NCI-H2081 (cell line): ENCODE measurements at regions not wholly inside any gene's neighbourhood (a gene's known extent, or its start where the extent isn't known, plus 50 kb on each side); places are given as distances from the start of the nearest gene placed in this dataset.
A peak's percentile ranks its signal among the peaks of the same experiment; 100 is the strongest.
"Not testable (repeated sequence)": the region's sequence is repeated elsewhere in the genome, so short reads cannot be mapped to it uniquely, and the experiment has no call there.

ENCODE experiments used
- DNase-seq, 2 experiments: peaks; one replicate each; lab custom pipeline; 2025; lab: John Stamatoyannopoulos, UW

DNA sequence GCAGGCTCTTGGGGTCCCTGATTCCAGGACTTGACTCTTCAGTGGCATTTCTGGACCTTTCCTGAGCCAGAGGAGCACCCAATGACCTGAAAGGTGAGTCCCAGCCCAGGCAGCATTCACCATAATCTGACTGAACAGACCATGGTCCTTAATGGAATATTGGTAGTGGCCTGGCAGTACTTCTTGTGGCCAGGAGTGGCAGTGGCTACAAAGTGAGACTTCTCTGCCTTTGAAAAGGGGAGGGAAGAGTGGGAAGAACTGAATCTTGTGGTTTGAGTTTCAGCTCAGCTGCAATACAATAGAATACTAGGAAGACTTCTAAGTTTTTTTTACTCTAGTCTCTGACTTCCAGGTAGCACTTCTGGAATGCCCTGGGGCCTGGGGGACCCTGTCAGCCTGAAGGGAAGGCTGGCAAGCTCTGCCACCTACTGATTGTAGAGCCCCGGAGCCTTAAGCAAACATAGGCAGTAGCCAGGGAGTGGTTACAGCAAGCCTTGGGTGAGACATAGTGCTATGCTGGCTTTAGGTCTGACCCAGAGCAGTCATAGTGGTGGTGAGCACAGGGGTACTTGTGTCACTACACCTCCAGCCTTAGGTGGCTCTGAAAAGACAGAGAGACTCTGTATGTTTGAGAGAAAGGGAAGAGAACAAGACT lies 674.2 kb upstream of the MANEA start:
- no peak for DNase-seq

- no peak for DNase-seq
These were observed 678.1 kb upstream of the MANEA start for GRCh38 chr6:94899191-94899590.

GRCh38 chr6:94894300-94894699 lies 683.0 kb upstream of the MANEA start:
- DNase-seq, result no peak

GRCh38 chr6:94893327-94893726 lies 684.0 kb upstream of the MANEA start:
- DNase-seq, result no peak

DNA sequence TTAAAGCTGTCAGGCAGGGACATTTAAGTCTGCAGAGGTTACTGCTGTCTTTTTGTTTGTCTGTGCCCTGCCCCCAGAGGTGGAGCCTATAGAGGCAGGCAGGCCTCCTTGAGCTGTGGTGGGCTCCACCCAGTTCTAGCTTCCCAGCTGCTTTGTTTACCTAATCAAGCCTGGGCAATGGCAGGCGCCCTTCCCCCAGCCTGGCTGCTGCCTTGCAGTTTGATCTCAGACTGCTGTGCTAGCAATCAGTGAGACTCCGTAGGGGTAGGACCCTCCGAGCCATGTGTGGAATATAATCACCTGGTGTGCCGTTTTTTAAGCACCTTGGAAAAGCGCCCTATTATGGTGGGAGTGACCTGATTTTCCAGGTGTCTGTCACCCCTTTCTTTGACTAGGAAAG lies 703.5 kb upstream of the MANEA start:
- not testable (repeated sequence) for DNase-seq

DNA sequence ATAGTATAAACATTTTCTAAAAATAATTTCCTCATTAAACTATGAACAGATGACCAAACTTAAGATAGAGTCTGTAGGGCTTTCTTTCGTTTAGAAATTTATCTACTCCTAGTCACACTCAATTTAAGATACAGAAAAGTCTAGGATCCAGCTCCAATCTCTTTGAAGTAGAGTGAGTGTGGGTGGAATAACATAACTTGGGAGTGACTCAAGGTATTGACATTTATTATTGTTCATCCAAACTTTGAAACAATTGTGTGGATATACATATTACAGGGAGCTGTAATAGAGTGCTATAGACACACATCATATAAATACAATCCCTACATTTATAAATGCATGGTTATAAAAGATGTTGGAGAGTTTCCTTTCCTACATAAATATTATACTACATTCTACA lies 715.2 kb upstream of the MANEA start:
- no peak for DNase-seq

DNA sequence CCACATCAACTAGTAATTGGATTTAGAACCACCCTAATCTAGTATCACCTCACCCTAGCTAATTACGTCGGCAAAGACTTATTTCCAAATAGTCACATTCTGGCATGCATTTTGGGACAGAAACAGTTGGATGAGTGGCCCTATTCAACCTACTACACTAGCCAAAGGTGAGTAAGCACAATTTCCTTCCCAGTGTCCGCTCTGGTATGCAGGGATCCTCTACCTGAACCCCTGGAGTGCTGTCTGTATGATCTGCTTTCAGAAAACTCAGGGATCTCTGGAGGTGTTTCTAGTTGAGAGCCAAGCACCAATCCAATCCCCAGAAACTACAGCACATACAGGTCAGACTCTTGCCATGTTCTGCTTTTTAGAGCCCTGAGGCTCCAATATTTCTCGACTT lies 717.4 kb upstream of the MANEA start:
- no peak for DNase-seq

- DNase-seq, result not testable (repeated sequence)
These were observed 720.3 kb upstream of the MANEA start for GRCh38 chr6:94856999-94857398.

DNA sequence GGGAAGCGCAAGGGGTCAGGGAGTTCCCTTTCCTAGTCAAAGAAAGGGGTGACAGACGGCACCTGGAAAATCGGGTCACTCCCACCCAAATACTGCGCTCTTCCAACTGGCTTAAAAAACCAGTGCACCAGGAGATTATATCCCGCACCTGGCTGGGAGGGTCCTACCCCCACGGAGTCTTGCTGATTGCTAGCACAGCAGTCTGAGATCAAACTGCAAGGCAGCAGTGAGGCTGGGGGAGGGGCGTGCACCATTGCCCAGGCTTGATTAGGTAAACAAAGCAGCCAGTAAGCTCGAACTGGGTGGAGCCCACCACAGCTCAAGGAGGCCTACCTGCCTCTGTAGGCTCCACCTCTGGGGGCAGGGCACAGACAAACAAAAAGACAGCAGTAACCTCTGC lies 726.0 kb upstream of the MANEA start:
- DNase-seq, result not testable (repeated sequence)

DNA sequence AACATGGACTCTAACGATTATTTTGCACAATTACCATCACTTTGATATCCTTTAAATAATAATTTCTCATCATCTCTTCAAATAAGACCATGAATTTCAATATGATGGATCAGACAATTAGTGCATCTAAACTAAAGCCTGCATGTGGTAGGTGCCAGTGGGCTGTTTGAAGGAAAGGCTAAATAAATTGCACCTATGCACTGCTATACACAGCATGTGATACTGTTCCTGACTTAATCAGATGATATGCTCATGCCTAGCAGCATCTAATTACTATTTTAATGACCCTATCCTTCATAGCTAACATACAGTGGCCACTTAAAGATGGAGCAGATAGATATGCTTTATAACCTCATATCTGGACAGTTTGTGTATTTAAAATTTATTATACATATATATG lies 731.6 kb upstream of the MANEA start:
- no peak for DNase-seq

- DNase-seq, result no peak
These were observed 742.1 kb upstream of the MANEA start for GRCh38 chr6:94835264-94835663.

DNA sequence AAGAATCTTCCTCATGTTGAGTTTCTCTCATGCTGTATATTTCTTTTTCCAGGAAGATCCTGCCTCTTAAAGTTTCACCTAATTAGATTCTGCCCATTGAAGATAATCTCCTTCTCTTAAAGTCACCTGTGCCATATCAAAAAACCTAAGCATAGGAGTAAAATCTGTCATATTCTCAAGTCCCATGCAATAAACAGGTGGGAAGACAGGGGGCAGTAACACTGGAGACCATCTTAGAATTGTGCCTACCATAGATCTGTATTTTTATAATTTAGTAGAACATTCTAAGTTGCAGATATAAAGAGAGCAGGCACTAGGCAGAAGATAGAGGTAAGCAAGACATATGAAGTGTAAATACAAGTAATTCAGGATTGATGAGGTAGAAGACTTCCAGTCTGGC lies 763.5 kb upstream of the MANEA start:
- no peak for DNase-seq

DNA sequence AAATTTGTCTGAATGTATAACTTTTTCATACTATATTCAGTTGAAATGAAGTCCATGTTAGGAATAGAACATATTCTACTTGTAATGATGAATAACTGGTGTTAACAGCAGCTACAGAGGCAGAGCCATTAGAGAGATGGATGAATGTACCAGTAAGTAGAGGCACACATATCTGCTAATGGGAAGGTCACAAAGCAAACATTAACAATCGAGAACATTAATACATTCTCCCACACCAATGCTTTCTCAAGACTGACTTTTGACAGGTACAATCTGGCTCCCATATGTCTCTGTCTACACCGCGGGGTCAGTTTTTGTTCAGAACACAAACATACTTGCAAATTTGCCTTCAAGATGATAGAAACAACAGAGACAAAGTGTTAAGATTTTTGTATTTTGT lies 776.0 kb upstream of the MANEA start:
- no peak for DNase-seq

DNA sequence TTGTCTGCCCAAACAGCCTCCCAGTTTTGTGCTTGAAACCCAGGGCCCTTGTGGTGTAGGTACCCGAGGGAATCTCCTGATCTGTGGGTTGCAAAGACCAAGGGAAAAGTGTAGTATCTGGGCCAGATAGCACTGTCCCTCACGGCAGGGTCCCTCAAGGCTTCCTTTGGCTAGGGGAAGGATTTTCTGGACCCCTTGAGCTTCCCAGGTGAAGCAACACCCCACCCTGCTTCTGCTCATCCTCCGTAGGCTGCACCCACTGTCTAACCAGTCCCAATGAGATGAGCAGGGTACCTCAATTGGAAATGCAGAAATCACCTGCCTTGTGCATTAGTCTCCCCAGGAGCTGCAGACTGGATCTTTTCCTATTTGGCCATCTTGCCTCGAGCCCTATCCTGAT lies 791.8 kb upstream of the MANEA start:
- no peak for DNase-seq

- DNase-seq, result not testable (repeated sequence)
These were observed 792.3 kb upstream of the MANEA start for GRCh38 chr6:94785081-94785480.

DNA sequence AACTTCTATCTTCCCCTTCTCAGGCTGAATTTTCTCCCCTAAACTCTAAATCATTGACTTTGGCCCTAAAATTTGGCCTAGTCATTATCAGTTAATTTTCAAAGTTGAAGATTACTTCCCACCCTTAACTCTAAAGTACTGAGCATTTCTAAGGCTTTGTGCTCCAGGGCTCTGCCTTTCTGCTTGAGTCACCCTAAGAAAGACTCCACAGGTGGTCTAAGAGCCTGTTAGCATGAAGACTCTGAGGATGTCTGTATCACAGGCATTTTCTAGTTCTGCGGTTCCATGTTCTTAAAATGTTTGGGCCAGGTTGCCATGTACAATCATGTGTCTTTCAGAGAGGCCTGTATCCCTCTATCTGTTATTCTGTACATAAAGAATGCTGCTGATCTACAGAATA lies 808.1 kb upstream of the MANEA start:
- no peak for DNase-seq

GRCh38 chr6:94751641-94752329 lies 825.5 kb upstream of the MANEA start:
- no peak for DNase-seq

DNA sequence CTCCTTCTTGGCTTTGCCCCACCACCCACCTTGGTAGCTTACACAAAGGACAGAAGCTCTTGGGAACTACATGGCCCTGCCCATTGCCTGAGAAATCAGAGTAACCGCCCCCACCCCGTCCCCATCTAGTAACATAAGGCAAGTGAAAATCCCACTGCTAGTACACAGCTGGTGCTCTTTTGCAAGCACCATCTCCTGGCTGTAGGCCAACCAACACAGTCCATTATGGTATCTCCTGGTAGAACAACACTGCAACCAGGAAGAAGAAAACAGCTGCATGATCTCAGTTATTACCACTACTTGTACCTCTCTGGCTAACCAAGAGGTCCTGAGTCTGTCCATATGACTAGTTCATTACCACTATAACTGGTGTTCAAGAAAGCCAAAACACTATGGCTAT lies 841.1 kb upstream of the MANEA start:
- DNase-seq, result peak in 1 of 2 experiments; percentile 23

DNA sequence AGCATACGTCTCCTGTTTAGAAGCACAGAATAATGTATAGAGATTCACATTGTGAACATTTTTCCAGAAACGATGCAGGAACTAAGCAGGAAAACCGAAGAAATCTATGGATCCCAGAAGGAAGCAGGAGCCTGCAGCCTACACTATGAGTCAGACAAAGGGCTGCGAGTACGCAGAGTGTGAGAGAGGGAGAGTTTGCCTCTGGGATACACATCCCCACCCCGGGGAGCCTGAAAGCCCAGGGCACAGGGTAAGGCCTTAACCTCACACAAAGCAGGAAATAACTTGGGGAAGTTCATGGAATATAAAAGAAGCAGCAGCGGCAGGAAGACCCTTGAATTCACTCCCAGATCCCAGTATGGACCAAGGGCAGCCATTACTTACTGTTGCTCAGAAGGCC lies 842.1 kb upstream of the MANEA start:
- DNase-seq, result no peak

DNA sequence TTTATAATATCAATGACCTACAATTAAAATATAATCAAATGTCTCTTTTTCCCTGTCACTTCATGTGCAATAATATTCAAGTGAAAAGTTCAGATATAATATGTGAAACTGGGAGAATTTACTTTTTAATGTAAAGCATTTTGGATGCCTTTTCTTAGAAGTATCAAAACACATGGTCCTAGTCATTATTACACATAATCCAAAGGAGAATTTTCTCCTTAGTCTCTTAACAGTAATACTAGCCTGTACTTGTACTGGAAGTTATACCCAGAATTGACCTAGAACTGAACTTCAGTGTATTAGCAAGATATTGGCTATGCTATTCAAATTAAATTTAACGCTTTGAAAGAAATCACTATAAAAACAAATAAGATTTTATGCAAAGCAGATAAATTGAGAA lies 842.6 kb upstream of the MANEA start:
- no peak for DNase-seq

DNA sequence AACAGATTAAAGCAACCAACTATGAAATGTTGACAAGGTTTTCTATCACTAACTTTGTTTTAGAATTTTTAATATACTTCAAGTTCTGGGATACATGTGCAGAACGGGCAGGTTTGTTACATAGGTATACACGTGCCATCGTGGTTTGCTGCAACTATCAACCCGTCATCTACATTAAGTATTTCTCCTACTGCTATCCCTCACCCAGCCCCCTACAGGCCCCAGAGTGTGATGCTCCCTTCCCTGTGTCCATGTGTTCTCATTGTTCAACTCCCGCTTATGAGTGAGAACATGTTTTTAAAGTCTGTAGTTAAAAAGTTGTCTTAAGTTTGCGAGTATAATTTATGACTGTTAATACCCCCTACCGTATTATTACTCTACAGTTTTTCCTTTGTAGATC lies 844.3 kb upstream of the MANEA start:
- no peak for DNase-seq

DNA sequence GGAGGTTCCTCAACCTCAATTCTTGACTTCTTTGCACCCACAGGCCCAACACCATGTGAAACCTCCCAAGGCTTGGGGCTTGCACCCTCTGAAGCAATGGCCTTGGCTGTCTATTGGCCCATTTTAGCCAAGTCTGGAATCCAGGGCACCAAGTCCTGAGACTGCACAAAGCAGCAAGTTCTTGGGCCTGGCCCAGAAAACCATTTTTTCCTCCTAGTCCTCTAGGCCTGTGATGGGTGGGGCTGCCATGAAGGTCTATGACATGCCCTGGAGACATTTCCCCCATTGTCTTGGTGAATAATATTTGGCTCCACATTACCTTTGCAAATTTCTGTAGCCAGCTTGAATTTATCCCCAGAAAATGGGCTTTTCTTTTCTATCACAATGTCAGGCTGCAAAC lies 849.6 kb upstream of the MANEA start:
- no peak for DNase-seq

GRCh38 chr6:94721459-94721858 lies 855.9 kb upstream of the MANEA start:
- no peak for DNase-seq

DNA sequence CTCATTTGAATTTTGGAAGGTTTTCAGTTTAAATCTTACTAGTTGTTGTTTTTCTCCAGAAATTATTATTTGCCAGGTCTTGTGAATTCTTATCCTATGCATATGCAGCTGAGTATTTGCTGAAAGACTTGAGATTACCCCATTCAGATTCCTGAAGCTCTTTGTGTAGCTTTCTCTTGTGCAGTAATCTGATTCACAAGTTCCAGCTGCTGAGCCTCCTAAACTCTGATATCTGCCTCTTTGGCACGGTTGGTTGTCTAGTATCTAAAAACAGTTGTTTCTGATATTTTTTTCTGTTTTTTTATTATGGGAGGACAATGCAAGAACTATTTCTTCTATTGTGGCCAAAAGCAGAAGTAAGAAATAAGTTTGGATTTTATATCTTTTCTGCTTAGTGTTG lies 863.9 kb upstream of the MANEA start:
- no peak for DNase-seq
